RWPE1 (cell line): ENCODE measurements at regions not wholly inside any gene's neighbourhood (a gene's known extent, or its start where the extent isn't known, plus 50 kb on each side); places are given as distances from the start of the nearest gene placed in this dataset.
A peak's percentile ranks its signal among the peaks of the same experiment; 100 is the strongest.

ENCODE experiments used
- CTCF ChIA-PET: fragments of 350-600 bp; sonication (Branson Sonifier 250); formaldehyde crosslinking; extraction: SDS; loops from one replicate; lab custom pipeline; 2021; lab: Yijun Ruan, JAX
- POLR2A ChIA-PET: fragments of 400-600 bp; formaldehyde crosslinking; extraction: SDS; loops from one replicate; lab custom pipeline; 2020; ENCODE audit warnings: antibody characterized with exemption; ENCODE audit not compliant: low non-redundant PET; lab: Yijun Ruan, JAX
- DNase-seq: peaks from one replicate; pipeline ENCODE4 v3.0.0; 2012; ENCODE audit warnings: low spot score
- H3K27ac ChIP-seq: fragments of 450-650 bp; 2 replicates; pipeline ENCODE4 v1.5.1; 2017
- CTCF ChIP-seq: fragments of 450-650 bp; conservative IDR thresholded peaks from 2 replicates; pipeline ENCODE4 v1.5.1; 2017; ENCODE audit warnings: low read depth, mild to moderate bottlenecking

DNA sequence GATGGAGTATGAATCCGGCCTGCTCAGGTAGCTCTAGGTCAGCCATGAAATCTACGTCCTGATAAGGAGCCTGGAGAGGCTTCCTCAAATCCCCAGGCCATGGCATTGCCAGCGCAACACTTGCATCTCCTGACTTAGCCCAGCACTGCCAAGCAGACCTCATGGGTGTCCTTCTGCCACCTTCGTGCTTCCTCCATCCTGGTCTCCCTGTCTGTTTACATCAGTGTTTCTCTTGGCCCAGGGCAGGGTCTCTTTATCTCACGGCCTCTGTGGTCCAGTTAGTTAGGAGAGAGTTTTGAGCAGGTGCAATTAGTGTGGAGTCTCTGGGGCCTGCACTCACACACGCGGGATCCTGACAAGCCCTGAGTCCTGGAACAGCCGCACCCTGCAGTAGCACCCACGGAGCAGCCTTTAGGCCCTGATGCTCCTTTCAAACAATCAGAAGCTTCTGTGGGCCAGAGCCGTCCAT lies 193.1 kb upstream of the ARL4C start:
- CTCF ChIA-PET = interaction anchor here (0.5 kb wide), 1 partner anchor 417 kb away, joined by 4 read pairs; no protein-coding TSS in a partner anchor
- POLR2A ChIA-PET = no interaction called here
- peak overlapping the region; percentile 84 for H3K27ac ChIP-seq
- no peak for DNase-seq
- no peak for TF ChIP-seq CTCF

DNA sequence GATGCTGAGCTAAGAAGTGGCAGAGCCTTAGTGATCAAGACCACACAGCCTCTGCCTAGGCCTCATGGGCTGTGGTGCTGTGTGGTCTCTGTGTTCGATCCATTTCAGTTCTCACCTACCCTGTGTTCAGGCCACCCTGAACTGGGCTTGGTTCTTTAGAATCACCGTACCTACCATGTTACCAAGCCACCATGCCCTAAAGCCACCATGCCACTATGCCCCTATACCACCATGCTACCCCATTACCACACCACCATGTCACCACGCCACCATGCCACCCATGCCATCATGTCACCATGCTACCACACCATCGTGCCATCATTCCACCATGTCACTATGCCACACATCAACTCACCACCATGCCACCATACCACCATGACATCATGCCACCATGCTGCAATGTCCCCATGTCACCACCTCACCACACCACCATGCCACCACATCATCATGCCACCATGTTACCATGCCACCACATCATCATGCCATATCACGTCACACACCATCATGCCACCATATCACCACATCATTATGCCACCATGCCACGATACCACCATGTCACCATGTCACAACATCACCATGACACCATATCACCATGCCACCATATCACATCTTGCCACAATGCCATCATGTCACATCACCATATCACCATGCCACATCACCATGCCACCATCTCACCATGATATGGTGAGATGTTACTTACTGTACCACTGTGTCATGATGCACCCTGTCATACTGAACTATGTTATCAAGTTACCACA lies 191.0 kb upstream of the ARL4C start:
- H3K27ac ChIP-seq = peak overlapping the region; percentile 23; the same call in 1 of the 2 replicates
- POLR2A ChIA-PET = no interaction called here
- DNase-seq = no peak
- CTCF ChIA-PET = no interaction called here
- TF ChIP-seq CTCF = no peak

DNA sequence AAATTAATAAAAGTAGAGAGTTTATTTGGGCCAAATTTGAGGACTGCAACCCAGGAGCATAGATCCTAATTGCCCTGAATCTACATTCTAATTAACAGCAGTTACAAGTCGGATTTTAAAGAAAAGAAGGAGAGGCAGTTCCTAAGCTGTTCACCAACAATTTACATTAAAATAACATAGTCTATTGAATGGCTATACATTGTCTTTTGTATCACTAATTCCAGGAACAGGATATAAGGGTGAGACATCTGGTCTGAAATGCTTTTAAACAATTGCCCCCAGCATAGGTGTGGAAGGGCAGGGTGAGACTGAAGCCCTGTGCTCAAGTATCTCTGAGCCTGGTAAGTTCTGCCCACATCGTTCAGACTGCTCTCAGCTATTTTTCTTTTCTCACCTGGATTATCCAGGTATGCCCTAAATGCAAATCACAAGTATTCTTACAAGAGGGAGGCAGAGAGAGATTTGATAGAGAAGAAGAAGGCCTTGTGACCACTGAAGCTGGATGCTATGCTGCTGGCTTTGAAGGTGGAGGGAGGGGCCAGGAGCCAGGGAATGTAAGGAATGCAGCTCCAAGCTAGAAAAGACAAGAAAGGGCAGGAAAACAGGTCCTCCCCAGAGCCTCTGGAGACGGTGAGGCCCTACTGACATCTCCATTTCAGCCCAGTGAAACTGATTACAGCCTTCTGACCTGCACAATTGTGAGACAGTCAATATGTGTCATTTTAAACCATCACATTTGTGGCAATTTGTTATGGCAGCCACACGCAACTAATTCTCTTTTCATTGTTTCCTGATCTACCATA lies 189.4 kb upstream of the ARL4C start:
- H3K27ac ChIP-seq = peak overlapping the region; percentile 72
- TF ChIP-seq CTCF = no peak
- peak; percentile 68 for DNase-seq
- POLR2A ChIA-PET = no interaction called here
- CTCF ChIA-PET = interaction anchor here (0.6 to 0.7 kb wide), 2 partner anchors 162 to 196 kb away, joined by 4 to 6 read pairs; no protein-coding TSS in a partner anchor

DNA sequence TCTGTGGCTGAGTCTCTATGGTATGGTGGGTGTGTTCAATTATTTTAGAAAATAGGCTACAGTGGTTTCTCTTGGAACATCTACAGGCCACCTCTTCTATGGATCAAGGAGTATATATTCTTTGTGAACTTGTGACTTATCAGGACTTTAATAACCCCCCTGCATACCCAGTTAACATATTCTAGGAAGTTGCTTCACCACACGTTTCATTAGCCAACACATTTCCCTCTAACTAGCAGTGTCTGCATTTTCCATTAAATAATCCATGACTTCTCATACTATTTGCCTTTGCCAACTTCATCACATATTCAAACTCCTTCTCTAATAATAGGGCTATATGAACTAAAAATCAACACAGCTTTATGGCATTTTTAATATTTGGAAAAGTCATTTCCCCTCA lies 187.6 kb upstream of the ARL4C start:
- no peak for DNase-seq
- TF ChIP-seq CTCF = no peak
- POLR2A ChIA-PET = no interaction called here
- H3K27ac ChIP-seq = no peak overlapping the region
- CTCF ChIA-PET = no interaction called here

- ChIA-PET POLR2A (no interaction called here), CTCF (no interaction called here)
- DNase-seq = no peak
Observed at GRCh38 chr2:234683950-234684349, 187.1 kb upstream of the ARL4C start.

More at GRCh38 chr2:234683950-234684349, 187.1 kb upstream of the ARL4C start:
- TF ChIP-seq CTCF = no peak
- H3K27ac ChIP-seq = no peak overlapping the region
